Fibroblast of gingiva (primary cell): ENCODE measurements at regions not wholly inside any gene's neighbourhood (a gene's known extent, or its start where the extent isn't known, plus 50 kb on each side); places are given as distances from the start of the nearest gene placed in this dataset.
"Not testable (repeated sequence)": the region's sequence is repeated elsewhere in the genome, so short reads cannot be mapped to it uniquely, and the experiment has no call there.

Experiments used
- DNase-seq: peaks from one replicate; pipeline ENCODE4 v3.0.0-alpha.2; 2011; ENCODE audit warnings: low read depth

DNA sequence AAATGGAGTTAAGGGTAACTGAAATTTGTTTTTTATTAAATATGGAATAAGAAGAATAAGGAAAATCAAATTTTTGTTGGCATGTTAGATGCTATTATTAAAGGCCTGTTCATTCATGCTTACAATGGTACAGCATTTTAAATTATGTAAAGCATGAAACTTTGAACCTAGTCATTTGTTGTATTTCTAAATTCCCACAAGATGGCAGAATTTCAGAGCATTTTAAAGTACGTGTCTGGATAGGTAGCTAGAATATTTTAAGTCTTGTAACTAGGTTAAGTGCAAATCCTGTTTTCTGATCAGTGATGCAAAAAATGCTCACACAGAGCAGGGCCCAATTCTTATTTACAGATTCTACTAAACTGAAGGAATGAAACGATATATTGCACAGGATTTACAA, 585.6 kb upstream of the MIS18BP1 start:
- DNase-seq: no peak

GRCh38 chr14:45819107-45819506, 566.1 kb upstream of the MIS18BP1 start:
- DNase-seq: no peak

DNA sequence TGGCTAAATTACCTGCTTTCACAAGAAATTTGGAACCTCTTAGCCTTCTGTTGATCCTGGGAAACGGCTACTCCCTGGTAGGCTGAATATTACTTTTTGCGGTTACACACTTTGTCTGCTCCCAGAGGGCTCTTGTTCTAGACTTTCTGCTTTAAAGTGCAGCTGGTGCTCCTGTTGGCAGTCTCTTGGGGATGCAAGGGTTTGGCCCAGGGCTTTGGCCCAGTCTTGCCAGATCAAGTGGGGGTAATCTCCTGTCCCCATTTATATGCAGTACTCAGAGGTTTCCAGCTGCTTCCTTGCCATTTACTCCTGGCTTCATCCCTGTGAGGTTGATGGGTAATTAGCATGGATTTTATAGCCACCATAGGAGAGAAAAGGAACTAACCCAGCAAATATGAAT, 558.2 kb upstream of the MIS18BP1 start:
- no peak for DNase-seq

DNA sequence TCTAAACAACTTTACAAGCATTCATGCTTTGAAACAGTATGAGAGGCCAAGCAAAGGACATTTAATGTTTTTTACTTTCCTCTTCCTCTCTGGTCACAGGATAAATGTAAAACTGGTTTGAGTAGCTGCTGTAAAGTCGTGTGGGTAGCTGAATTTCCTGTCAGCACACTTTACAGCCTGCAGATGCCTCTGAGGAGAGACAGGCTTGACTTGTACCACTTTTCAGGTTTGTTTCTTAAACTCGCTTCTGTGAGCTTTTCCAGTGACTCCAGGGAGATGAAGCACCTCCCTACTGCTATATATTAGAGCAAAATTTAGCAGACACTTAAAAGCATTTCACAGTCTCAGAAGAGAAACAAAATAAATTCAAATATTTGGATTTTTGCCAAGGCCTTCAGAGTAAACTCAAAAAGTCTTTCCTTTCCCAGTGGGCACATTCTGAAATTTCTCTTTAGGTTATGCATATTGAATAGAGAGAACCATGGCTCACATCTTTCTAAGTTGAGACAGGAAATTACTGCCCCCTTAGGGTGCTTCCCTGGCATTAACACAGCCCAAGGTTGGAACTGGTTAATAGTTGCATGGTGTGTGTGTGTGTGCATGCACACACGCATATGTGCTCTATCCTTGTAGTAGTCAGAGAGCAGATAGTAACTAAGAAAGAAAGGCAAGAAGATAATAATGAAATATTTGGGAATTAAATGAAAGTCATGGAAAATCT, 557.3 kb upstream of the MIS18BP1 start:
- DNase-seq: no peak

- DNase-seq: no peak
Observed at GRCh38 chr14:45807178-45807899, 554.3 kb upstream of the MIS18BP1 start.

- DNase-seq: no peak
Observed at GRCh38 chr14:45799511-45799910, 546.5 kb upstream of the MIS18BP1 start.

GRCh38 chr14:45798659-45799058, 545.7 kb upstream of the MIS18BP1 start:
- no peak for DNase-seq

DNA sequence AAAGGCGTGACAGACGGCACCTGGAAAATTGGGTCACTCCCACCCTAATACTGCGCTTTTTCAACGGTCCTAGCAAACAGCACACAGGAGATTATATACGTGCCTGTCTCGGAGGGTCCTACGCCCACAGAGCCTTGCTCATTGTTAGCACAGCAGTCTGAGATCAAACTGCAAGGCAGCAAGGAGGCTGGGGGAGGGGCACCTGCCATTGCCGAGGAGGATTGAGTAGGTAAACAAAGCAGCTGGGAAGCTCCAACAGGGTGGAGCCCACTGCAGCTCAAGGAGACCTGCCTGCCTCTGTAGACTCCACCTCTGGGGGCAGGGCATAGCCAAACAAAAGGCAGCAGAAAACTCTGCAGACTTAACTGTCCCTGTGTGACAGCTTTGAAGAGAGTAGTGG, 543.0 kb upstream of the MIS18BP1 start:
- DNase-seq: not testable (repeated sequence)

DNA sequence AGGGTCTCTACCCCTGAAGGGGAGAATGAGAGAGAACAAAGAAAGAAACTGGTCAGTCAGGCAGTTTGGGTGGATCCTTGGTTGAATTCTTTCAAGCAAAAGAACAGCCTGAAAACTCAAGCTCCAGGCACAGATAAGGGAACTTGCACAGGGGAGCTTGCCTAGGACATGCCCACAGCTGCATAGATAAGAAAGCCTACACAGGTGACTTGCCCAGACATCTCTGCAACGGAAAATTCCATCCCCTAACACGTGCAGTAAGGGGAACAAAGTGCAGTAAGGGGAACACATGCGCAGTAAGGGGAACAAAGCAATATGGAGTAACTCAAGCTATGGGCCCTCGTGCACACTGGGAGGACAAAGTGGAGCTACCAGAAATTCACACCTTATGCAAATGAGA, 540.1 kb upstream of the MIS18BP1 start:
- DNase-seq: no peak

DNA sequence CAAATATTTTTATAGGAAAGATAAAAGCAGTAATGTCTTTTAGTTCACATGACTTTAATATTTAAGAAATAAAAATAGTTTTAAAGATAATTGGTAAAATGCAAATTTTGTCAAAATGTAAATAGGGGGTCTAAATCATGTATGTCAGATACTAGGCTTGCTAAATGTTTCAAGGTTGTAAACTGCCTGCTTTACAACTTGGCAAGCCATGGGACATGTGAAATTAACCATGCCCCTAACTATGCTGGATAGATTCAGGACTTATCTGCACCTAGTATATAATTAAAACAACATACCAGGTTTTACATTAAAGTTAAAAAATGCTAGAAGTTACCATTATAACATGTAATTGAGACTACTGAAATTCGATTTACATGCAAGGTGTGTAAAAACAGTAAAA, 537.3 kb upstream of the MIS18BP1 start:
- DNase-seq: no peak

- DNase-seq: no peak
Observed at GRCh38 chr14:45787167-45787566, 534.2 kb upstream of the MIS18BP1 start.

DNA sequence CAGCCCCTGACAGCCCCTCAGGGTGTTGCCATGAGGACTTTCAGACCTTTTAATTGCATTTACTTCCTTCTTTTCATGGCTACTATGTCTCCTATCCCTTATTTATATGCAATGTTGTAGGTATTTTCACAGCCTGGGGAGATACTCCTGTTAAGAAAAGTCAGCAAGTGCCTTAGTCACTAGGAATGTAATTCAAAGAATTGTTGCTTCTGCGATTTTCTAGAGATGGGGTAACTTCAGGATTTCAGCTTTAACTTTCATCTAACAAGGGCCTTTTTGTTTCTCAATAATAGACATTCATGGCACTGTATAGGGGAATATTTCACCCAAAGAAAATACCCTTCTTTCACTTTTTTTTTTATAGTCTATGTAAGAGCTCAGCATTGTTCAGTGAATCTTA, 533.3 kb upstream of the MIS18BP1 start:
- DNase-seq: no peak

GRCh38 chr14:45785240-45785639, 532.2 kb upstream of the MIS18BP1 start:
- no peak for DNase-seq

DNA sequence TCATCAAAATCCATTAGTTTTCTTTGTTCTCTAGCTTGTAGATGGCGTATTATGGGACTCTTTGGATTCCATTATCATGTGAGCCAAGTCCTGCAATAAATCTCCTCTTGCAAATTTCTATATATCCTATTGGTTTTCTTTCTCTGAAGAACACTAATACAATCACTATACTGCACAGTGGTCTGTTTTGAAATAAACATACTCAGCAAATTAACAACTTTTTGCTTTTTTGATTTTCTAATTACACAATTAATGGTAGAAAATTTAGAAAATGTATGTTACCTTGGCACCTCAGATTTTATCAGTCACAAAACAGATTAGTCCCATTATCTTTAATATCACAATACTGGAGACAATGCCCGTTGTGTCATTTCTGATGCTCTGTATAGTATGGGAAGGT, 513.2 kb upstream of the MIS18BP1 start:
- DNase-seq: no peak

DNA sequence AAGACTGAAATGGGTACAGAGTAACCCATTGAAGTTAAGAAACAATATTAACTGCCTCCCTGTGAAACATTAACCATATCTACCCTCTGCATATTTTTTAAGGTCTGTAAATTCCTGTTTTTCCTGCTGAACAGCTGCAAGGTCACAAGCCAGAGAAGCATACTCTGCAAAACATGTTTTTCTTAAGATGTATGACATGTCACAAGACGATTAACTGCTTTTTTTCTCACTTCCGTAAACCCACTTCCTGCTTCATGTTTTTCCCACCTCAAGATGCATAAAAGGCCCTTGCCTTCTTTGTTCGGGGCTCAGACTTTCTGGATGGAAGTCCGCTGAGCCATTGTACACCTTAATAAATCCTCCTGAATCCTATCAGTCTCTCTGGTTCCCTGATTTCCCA, 504.7 kb upstream of the MIS18BP1 start:
- DNase-seq: no peak

GRCh38 chr14:45756412-45756811, 503.4 kb upstream of the MIS18BP1 start:
- not testable (repeated sequence) for DNase-seq

- DNase-seq: no peak
Observed at GRCh38 chr14:45743884-45744283, 490.9 kb upstream of the MIS18BP1 start.

DNA sequence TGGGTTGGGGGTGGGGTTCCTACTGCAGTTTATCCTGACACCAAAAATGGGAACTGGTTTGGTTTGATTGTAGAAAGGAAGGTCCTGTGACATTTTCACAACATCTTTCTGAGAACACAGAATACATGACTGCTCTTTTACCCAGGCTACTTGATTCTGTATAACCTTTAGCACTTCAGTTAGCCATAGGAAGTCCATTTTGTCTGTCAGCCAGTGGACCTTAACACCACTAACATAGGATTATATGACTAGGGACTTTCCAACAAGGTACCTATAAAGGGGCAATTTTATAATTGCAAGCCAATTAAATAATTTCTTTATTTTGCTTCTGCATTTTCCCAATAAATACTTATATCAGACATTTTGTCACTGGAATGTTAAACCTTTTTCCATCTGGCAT, 489.2 kb upstream of the MIS18BP1 start:
- DNase-seq: no peak

- DNase-seq: no peak
Observed at GRCh38 chr14:45728434-45729225, 475.6 kb upstream of the MIS18BP1 start.

GRCh38 chr14:45727133-45727532, 474.1 kb upstream of the MIS18BP1 start:
- DNase-seq: no peak

DNA sequence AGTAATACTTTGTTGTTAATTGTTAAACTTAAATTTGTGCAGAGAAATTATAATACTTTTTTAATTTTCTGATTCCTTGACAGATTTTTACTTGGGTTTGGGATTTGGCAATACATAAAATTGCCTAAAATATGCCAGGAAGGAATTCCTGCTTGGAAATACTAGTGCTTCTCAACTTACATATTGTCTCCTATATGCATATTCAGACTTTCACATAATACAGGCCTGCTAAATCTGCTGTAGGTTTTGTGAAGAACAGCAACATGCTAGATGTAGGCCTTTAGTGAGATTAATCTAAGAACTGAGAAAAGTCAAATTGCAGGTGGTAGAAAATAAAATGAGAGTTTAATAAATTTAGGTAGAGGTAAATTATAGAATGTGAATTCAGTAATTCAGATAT, 468.5 kb upstream of the MIS18BP1 start:
- no peak for DNase-seq

DNA sequence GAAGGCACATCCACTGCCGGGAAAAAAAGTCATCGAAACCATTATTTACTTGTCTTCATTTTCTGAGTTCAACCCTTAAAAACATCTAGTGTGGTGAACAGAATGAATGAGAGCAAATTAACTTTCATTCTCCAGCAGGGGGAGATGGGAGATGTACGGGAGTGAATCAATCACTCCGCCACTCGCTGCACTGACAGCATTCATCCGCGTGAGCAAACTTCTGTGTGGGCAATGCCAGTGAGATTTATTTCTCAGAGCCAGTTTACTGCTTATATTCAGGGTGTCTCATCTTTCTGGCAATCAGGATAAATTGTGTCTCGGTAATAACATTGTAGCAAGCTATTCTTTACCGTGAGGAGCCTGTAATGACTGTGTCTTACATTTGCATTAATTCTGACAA, 463.6 kb upstream of the MIS18BP1 start:
- DNase-seq: no peak

- no peak for DNase-seq
Observed at GRCh38 chr14:45715946-45716345, 462.9 kb upstream of the MIS18BP1 start.
